Thoracic aorta (tissue), 2 donors: ENCODE measurements at regions not wholly inside any gene's neighbourhood (a gene's known extent, or its start where the extent isn't known, plus 50 kb on each side); places are given as distances from the start of the nearest gene placed in this dataset.
"Not testable (repeated sequence)": the region's sequence is repeated elsewhere in the genome, so short reads cannot be mapped to it uniquely, and the experiment has no call there.

Experiments used
- ATAC-seq: fragments of 150-250 bp; one replicate; pipeline ENCODE4 v1.8.0; 2017; ENCODE audit warnings: low read depth; ENCODE audit not compliant: insufficient number of reproducible peaks, low FRiP score
- DNase-seq: peaks from one replicate; pipeline ENCODE4 v3.0.0-alpha.2; 2020; ENCODE audit warnings: low spot score
- H3K27ac ChIP-seq, 2 donors: fragments of 200-600 bp; sonication (generic); 1 replicate in 1 of 2; 2 replicates in 1 of 2; pipeline ENCODE4 v1.5.1; 2016; ENCODE audit warnings: mild to moderate bottlenecking in 2 of 2, moderate library complexity in 2 of 2
- H3K27me3 ChIP-seq: fragments of 200-600 bp; sonication (generic); replicated peaks from 2 replicates; pipeline ENCODE4 v1.6.0; 2016; ENCODE audit warnings: mild to moderate bottlenecking; ENCODE audit not compliant: insufficient read depth
- H3K36me3 ChIP-seq: fragments of 200-600 bp; sonication (generic); one replicate; pipeline ENCODE4 v1.5.1; 2016
- H3K4me1 ChIP-seq, 2 donors: fragments of 200-600 bp; sonication (generic); 1 replicate in 1 of 2; 2 replicates in 1 of 2; pipeline versions ENCODE4 v1.5.1 to v1.6.0; 2016; ENCODE audit warnings: low read depth in 2 of 2, mild to moderate bottlenecking in 1 of 2; ENCODE audit not compliant: control insufficient read depth in 1 of 2
- H3K4me3 ChIP-seq: fragments of 200-600 bp; sonication (generic); 2 replicates; pipeline ENCODE4 v1.5.1; 2016; ENCODE audit warnings: mild to moderate bottlenecking
- H3K9me3 ChIP-seq: fragments of 200-600 bp; sonication (generic); 2 replicates; pipeline ENCODE4 v1.5.1; 2016
- TF ChIP-seq, protein P1 (sequence below): fragments of 200-600 bp; sonication (generic); IDR thresholded peaks from one replicate; pipeline ENCODE4 v1.5.1; 2019; ENCODE audit warnings: antibody characterized with exemption

DNA sequence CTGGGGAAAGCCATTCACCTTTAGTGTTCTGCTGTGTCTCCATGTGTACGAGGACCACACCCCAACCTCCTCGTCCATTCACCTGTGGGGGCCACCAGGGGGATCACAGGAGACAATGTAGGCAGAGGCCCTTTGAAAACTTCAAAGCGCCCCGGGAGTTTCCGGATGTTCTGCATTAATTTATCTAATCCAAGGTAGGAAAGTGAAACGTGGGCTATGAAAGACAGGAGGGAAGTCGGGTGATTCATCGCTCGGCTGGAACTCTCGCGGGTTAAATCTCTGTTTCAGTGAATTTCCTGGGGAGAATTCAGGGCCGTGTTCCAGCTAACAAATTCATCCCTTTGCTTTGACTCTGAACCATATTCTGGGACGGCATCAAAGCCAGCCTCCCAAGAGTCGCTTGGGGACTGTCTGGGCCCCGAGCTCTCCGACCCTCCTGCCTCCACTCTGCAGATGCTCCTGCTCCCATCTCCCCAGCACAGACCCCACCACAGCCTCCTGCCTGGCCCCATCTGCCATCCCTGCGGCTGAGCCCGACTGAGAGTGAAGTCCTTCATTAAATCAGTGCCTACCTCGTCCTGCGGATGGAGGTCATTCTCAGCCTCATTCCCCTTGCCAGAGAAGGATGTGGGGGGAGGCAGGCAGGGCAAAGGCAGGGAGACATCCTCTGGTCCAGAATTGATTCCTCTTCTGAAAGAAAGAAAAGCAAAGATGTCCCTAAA is 114.1 kb upstream of the CARD11 start:
- H3K36me3 ChIP-seq, result no peaks in the 10 kb centered on the region
- H3K4me3 ChIP-seq, result no peak overlapping the region
- DNase-seq (no peak), ATAC-seq (no peak)
- H3K9me3 ChIP-seq, result no peaks in the 10 kb centered on the region
- H3K27ac ChIP-seq, result no peak overlapping the region
- no peaks in the 10 kb centered on the region for H3K4me1 ChIP-seq
- TF ChIP-seq, protein P1, sequence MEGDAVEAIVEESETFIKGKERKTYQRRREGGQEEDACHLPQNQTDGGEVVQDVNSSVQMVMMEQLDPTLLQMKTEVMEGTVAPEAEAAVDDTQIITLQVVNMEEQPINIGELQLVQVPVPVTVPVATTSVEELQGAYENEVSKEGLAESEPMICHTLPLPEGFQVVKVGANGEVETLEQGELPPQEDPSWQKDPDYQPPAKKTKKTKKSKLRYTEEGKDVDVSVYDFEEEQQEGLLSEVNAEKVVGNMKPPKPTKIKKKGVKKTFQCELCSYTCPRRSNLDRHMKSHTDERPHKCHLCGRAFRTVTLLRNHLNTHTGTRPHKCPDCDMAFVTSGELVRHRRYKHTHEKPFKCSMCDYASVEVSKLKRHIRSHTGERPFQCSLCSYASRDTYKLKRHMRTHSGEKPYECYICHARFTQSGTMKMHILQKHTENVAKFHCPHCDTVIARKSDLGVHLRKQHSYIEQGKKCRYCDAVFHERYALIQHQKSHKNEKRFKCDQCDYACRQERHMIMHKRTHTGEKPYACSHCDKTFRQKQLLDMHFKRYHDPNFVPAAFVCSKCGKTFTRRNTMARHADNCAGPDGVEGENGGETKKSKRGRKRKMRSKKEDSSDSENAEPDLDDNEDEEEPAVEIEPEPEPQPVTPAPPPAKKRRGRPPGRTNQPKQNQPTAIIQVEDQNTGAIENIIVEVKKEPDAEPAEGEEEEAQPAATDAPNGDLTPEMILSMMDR, result no peak
- no peaks in the 10 kb centered on the region for H3K27me3 ChIP-seq

DNA sequence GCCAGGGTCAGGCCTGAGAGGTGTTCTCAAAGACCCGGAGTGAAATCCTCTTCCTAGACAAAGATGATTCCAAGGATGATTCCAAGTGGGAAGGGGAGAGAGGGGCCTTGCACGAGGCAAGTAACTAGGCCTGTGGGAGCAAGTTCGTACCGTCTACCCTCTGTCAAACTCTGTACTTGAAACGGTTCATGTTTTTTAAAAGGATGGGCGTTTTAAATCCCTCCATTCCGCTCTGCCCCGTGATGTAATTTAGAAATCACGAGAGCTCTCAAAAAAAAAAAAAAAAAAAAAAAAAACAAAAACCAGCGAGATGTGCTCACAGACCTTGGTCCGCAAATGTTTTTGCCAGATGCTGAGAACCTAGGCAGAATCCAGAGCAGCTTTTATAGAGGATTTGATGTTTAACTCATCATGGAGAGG is 114.7 kb upstream of the CARD11 start:
- H3K9me3 ChIP-seq, result no peaks in the 10 kb centered on the region
- no peak overlapping the region for H3K4me3 ChIP-seq
- no peaks in the 10 kb centered on the region for H3K36me3 ChIP-seq
- ATAC-seq (no peak), DNase-seq (no peak)
- TF ChIP-seq, protein P1, result no peak
- no peak overlapping the region for H3K27ac ChIP-seq
- H3K4me1 ChIP-seq, result no peaks in the 10 kb centered on the region
- H3K27me3 ChIP-seq, result no peaks in the 10 kb centered on the region

DNA sequence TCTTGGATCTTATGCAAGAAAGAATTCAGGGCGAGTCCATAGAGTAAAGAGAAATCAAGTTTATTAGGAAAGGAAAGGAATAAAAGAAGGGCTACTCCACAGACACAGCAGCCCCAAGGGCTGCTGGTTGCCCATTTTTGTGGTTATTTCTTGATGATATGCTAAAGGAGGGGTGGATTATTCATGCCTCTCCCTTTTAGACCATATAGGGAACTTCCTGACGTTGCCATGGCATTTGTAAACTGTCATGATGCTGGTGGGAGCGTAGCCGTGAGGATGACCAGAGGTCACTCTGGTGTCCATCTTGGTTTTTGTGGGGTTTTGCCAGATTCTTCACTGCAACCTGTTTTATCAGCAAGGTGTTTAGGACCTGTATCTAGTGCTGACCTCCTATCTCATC is 115.4 kb upstream of the CARD11 start:
- H3K4me1 ChIP-seq, result no peaks in the 10 kb centered on the region
- ATAC-seq (no peak), DNase-seq (no peak)
- H3K4me3 ChIP-seq, result no peak overlapping the region
- H3K9me3 ChIP-seq, result no peaks in the 10 kb centered on the region
- H3K27me3 ChIP-seq, result no peaks in the 10 kb centered on the region
- no peaks in the 10 kb centered on the region for H3K36me3 ChIP-seq
- no peak overlapping the region for H3K27ac ChIP-seq
- TF ChIP-seq, protein P1, result no peak

DNA sequence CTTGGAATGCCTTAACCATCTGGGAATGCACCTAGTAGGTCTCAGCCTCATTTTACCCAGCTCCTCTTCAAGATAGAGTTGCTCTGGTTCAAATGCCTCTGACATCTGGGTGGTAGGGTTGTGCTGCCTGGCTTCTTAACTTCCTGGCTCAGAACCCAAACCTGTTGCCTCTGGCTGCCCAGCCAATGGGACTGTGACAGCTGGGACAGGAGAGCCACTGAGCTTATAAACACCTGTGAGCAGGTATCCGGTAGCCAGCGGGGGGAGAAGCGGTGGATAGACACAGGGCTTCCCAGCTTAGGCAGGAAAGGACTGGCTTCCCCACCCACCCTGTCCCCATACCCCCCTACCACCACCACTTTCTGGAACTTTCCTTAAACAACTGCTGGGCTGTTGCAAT is 115.8 kb upstream of the CARD11 start:
- no peak for ATAC-seq
- H3K9me3 ChIP-seq, result no peaks in the 10 kb centered on the region
- no peak for DNase-seq
- H3K36me3 ChIP-seq, result no peaks in the 10 kb centered on the region
- no peak overlapping the region for H3K4me3 ChIP-seq
- no peaks in the 10 kb centered on the region for H3K27me3 ChIP-seq
- H3K4me1 ChIP-seq, result no peaks in the 10 kb centered on the region
- no peak overlapping the region for H3K27ac ChIP-seq
- TF ChIP-seq, protein P1, result no peak

DNA sequence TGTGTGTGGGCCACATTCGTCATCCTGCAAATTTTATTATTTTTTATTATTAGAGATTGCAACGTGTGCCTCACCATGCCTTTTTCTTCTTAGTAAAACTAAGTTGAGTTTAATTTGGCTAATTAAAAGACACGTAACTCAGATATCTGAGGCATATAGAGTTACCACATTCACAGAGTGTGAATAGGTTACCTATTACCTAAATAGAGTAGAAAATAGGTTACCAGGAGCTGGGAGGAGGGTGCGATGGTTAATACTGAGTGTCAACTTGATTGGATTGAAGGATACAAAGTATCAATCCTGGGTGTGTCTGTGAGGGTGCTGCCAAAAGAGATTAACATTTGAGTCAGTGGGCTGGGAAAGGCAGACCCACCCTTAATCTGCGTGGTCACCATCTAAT is 116.3 kb upstream of the CARD11 start:
- not testable (repeated sequence) for H3K4me1 ChIP-seq, H3K9me3 ChIP-seq, H3K4me3 ChIP-seq, H3K27ac ChIP-seq, DNase-seq, H3K27me3 ChIP-seq, H3K36me3 ChIP-seq, ATAC-seq

DNA sequence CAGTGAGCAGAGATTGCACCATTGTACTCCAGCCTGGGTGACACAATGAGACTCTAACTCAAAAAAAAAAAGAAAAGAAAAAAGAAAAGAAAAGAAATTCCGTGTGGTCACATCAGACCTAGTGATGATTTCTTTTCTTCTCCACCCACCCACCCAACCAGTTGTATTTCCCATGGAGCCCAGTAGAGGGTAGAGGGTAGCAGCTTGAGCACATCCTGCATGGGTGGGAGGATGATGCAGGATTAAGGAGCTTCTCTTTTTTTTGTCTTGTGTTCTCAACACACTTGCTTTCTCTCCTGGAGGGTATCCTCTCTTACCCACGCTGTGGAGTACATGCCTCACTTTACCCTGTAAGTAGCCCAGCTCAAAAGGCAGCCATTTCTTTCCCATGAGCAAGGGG is 118.6 kb upstream of the CARD11 start:
- DNase-seq, result no peak
- H3K27me3 ChIP-seq, result no peaks in the 10 kb centered on the region
- ATAC-seq, result no peak
- H3K9me3 ChIP-seq, result no peaks in the 10 kb centered on the region
- H3K36me3 ChIP-seq, result no peaks in the 10 kb centered on the region
- no peak overlapping the region for H3K27ac ChIP-seq
- TF ChIP-seq, protein P1, result no peak
- no peak overlapping the region for H3K4me3 ChIP-seq
- no peaks in the 10 kb centered on the region for H3K4me1 ChIP-seq

DNA sequence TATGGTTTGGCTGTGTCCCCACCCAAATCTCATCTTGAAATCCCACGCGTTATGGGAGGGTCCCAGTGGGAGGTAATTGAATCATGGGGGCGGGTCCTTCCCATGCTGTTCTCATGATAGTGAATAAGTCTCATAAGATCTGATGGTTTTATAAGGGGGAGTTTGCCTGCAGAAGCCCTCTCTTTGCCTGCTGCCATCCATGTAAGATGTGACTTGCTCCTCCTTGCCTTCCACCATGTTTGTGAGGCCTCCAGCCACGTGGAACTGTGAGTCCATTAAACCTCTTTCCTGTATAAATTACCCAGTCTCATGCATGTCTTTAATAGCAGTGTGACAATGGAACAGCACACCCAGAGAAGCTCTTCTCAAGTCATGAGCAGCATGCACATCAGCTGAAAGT is 119.1 kb upstream of the CARD11 start:
- not testable (repeated sequence) for ATAC-seq, H3K27ac ChIP-seq, H3K36me3 ChIP-seq, DNase-seq, H3K9me3 ChIP-seq, H3K27me3 ChIP-seq, H3K4me1 ChIP-seq, H3K4me3 ChIP-seq
